Pulmonary artery endothelial cell (primary cell): ENCODE measurements at regions not wholly inside any gene's neighbourhood (a gene's known extent, or its start where the extent isn't known, plus 50 kb on each side); places are given as distances from the start of the nearest gene placed in this dataset.

Source experiments
- DNase-seq: peaks from one replicate; pipeline ENCODE4 v3.0.0-alpha.2; 2011; ENCODE audit warnings: low read depth, low spot score

DNA sequence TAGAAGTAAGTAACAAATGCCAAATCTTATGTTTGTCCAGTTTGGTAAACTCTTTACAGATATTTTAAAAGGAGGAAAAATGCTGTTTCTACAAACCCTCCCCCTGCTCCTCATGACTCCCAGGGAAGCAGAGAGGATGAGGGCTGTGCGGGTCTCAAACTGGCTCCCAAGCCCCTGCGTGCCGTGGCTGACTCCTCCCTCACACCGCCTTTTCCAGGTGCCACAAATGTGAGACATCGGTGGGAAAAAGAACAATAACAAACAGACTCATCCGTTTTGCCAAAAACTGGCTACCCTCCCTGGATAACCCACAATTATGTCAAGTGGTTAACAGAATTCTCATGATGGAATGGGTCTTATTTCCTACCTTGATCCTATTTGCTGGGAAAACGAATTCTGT, 594.6 kb downstream of the PTPRU start:
- no peak for DNase-seq

DNA sequence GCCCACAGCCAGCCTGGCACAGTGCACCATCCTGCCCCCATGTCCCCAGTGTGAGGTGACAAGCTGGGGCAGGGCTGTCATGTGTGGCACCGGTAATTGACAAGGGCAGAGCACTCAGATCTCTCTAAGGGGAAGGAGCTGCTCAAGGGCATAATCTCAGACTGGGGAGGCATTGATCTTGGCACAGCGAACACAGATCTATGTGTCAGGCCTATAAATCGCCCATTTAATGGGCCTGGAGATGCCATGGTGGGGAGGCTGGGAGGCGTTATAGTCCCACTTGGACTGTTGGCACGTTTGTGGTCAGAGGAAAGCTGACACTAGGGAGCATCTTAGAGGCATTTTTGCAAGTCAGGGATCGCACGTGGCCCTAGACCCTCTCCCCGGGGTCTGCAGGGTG, 594.1 kb downstream of the PTPRU start:
- DNase-seq: no peak

DNA sequence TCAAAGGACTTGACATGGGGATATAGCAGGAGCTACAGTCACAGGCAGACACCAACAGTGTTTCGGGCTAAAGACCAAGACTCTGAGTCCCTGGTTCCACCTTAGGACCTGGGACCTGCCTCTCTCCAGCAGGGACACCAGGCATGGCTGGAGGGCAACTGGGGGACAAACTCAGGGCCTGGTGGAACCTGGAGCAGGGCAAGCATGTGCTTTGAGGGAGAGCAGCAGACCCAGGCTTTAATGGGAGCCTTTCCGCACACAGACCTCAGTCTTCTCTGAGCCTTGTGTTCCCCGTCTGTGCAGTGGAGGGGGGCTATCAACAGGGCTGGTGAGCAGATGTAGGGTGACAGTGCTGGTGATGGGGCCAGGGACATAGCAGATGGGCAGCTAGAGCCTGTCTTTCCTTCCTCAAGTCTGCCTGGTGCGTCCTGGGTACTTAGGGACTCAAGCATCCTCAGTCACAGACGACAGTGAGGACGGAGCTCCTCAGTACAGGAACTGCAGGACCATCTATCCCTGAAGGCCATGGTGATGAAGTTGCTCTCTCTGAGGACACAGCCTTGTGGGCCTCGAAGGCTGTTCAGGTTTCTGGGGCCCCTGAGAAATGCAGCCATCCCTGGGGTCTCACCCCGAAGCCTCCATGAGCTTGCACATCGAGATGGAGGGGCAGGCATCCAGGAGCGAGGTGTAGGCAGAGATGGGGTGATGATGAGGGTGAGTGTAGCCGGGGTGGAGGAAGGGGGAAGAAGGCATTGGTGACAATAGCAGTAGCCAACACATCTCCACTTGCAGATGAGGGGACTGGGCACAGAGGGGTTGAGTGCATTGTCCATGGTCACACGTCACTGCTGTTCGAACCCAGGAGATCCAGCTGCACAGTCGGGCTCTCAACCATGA, 593.4 kb downstream of the PTPRU start:
- DNase-seq: no peak

DNA sequence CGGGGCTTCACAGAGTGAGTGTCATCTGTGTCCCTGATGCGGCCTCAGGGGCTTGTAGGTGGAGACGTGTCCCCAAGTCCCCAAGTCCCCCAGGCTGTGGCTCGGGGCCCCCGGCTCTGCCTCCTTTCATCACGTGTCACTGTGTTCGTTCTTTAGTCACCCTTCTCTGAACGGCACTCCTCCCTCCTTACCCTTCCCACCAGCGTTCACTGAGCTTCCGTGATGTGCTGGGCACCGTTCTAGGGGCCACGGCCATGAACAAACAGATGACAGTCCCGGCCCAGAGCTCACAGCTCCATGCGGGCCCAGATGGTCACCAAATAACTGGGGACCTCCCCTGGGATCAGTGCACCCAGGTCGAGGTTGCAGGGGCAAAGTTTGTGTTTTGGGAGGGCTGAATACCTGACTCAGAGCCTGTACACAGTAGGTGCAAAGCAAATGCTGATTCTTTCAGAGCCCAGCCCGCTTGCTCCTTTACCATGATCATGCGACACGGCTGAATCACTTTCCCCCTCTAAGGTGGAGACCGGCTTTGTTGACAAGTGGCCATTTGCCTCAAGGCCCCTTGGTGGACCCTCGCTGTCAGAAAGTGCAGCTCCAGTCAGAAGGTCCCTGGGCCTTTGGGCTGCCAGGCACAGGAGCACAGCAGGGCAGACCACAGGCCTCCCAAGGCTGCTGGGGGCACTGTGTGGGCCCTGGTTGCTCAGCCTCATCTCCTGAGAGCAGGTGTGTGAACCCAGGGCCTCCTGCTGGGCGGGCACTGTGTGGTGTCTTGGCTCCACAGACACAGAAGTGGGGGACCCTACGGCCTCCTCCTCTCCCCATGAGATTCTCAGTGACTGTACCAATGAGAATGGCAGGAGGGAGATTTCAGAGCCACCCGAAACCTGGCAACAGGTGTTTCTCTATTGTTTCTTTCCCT, 592.5 kb downstream of the PTPRU start:
- no peak for DNase-seq

DNA sequence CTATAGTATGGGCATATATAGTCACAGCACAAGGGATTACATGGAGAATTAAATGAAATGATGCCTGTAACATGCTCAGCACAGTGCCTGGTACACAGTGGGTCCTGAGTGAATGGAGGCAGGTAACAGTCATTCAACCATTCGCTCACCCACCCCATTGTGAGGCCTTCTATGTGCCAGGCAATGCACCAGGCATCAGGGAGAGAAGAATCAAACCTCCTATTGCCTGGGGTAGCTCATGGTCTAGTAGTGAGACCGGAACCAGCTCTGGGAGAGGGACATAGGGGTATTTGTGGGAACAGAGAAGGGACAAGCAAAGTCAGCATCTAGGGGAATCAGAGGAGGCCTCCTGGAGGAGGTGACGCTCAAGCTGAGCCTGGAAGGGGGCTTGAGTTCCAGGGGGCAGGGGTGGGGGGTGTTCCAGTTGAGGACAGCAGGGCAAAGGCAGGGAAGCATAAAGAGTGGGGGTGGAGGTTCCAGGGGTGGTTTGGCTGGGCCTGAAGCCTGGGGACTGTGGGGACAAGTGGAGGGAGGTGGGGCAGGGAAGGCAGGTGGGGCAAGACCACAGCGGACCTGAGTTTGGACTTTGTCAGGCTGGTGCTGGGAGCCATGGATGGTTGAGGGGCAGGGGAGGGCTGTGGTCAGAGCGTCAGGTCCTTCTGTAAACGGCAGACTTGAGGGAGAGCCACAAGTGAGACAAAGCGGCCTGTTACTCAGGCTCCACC, 591.6 kb downstream of the PTPRU start:
- DNase-seq: no peak

DNA sequence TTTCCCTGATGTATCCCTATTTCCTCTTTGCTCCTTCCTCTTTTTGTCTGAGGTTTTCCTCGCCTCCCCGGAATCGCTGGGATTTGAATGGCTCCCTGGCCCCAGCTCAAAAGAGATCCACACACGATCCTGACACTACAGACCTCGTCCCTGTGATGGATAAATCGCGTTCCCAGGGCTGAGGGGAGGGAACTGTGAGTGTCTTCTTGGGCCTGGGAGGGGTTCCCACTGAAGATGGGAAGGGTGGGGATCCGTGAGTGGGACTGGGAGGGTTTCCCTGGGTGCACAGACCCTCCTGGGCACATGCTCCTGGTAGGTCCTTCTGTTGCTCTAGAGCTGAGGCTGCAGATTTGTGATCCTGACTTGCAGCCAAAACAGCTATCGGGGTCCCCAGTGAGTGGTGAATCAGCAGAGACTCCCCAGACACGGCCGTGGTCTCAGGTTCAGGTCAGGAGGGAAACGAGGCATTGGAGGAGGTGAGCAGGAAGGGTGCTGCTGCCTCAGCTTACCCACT, 591.0 kb downstream of the PTPRU start:
- DNase-seq: no peak

DNA sequence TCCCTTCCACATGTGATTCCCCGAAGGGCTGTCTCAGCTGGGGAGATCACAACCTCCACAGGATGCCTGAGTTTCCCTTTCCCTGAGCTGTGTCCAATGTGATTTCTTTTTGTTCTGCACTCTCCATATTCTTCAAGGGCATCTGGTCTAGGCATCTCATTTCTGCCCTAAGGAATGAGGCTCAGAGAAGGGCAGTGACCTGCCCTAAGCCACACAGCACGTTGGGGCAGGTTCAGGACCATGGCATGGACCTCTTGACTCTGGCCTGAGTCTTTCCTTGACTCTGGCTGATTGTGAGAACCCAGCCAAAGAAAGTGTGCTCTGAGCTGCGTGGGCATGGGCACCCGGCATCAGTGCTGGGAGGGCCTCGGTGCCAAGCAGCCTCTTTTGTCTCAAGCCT, 590.3 kb downstream of the PTPRU start:
- no peak for DNase-seq

DNA sequence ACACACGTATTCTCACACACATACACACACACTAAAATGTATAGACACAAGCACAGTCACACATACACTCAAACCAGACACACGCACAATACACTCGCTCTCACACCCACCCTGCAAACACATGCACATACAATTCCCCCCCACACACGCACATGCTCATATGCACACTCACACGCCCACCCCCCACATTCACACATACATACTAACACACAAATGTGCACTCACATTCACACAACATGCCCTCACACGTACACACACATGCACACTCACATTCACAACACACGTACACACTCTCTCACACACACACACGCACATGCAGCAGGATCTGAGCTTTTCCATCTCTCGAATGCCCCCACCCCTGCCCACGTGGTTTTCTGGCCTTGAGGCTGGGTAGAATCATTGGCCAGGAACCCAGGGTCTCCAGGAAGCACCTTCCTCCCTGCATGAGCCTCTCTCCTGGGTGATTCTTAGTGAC, 589.7 kb downstream of the PTPRU start:
- DNase-seq: no peak

DNA sequence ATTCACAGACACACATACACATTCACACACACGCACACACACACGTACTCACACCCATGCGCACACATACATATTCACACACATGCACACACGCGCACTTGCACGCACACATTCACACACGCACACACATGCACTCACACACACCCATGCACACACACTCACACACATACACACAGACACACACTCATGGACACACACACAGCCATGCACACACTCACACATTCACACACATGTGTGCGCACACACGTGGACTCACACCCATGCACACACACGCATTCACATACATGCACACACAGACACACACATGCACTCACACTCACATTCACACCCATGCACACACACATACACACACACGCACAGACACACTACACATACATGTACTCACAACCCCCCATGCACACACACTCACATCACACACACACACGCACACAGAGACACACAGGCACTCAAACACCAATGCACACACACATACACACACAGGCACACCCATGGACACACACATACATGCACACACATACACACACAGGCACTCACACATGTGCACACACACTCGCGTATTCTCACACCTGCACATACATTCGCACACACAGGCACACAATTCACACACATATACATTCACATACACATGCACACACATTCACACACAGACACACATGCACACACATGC, 589.1 kb downstream of the PTPRU start:
- DNase-seq: no peak

DNA sequence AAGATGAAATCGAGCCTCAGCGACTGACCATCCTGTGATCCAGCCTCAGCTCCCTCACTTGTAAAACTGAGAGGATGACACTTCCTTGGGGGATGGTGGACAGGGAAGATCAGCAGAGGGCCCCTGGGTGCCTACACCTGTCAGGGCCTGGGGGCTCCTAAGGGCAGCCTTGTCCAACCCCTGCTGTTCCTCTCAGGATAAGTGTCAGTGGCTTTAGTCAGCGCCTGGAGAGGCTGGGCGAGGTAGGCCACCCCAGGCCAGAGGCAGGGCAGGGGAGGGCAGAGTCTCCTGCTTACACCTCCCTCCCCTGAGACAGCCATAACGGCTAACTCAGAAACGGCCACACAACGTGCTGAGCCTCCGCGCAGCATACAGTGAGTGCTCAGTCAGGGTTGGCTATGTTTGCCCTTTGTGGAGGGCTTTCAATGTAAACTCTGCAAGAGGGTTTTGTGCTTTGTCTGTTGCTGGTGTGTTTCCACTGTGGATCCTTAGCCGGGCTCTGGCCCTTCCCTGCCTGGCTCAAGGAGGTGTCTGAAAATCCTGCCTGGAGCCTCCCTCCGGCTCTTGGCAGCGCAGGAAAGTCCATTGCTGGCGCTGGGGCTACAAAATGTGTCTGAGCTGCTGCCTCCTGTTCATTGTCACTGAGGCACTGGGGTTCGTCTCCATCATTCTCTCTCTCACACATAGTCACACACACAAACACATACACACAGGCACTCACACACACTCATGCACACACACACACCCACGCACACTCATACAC, 588.4 kb downstream of the PTPRU start:
- no peak for DNase-seq

DNA sequence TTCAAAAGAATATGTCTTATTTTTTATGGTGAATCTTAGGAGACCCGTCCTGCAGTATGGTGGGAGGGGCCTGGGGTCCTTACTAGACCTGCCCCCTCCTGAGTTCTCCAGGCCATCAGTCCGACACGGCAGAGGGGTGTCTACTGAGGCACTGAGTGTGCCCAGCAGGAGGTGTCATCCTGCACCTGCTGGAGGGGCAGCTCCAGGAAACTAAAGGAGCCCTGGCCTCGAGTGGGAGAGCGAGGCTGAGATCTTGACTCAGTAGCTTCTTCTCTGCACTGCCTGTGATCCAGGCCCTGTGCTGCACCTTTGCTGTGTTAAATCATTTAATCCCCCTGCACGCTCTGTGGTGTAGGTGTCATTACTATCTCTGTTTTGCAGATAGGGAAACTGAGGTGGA, 587.7 kb downstream of the PTPRU start:
- DNase-seq: no peak

DNA sequence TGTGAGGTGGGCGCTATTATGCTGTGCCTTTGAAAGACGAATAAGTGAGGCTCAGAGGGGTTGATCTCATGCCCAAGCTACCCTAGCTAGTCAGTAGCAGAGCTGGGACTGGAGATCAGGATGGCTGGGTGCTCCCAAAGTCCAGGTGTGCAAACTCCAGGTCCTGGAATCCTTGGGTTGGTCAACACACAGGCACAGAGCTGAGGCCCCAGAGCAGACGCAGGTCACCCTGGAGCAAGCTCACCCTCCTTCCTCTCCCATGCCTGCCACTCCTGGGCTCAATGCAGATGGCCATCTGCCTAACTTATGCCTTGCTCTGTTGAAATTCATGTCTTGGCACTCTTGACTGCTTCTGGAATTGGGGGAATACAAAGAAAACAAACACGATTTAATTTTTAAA, 587.2 kb downstream of the PTPRU start:
- DNase-seq: no peak

DNA sequence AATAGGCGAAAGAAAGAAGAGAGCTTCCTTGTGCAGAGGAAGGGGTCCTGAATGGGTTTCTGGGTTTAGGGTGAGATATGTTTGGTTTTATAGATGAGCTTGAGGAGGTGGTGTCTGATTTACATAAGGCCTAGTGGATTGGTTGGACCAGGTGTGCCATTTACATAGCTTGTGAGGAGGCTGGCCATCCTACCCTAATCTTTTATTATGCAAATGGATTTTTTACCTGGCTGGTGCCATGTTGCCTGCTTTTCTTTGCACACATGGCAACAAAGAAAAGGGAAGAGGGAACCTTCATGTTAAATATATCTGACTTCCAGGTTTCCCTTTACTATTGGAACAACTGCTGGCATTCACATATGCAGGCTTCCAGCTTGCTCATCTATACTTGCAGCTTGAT, 585.3 kb downstream of the PTPRU start:
- DNase-seq: no peak

DNA sequence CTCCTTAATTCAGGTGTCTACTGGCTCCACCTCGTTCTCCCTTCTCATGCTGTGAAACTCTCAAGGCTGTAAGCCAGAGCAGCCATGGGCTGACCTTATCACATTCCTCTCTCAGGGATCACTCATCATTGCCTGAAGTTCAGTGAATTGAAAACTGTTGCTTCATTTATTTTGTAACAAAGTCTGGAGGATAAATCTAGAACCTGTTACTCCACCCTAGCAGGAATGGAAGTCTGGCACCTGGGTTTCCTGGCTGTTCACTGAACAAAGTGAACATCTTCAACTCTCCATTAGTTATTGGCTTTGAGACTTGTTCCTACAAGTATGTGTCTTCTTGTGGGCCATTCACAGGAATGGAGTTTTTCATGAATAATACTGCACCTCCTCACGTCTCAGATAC, 584.1 kb downstream of the PTPRU start:
- DNase-seq: no peak

DNA sequence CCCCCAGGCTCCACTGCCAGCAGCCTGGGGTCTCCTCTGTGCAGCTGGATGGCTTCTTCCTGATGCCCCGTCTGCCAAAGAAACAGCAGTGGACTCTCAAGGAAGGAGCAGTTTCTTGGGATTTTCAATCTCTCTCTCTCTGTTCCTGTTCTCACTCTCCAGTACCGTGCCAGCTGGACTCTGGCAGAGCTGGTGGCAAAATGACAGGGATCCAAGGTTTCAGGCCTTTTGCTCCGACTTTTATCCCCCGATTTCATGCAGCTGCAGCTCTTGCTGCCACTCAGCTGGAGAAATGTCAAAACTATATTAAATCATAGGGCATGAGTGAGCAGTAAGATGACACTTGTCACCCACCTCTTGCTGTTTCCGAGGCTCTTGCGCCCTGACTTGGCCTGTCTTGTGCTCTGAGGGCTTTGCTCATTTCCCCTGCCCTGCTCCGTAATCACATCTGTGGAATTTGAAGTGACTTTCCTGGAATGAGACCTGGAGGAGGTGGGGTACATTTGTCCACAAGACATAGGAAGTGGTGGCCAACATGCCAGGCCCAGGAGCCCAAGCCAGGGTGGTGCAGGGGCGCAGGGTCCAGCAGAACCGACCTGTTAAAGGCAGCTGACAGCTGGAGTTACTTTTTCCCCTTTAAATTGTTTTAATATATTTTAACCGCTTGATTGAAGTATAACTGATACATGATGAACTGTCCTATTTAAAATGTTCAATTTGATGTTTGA, 576.2 kb downstream of the PTPRU start:
- no peak for DNase-seq

DNA sequence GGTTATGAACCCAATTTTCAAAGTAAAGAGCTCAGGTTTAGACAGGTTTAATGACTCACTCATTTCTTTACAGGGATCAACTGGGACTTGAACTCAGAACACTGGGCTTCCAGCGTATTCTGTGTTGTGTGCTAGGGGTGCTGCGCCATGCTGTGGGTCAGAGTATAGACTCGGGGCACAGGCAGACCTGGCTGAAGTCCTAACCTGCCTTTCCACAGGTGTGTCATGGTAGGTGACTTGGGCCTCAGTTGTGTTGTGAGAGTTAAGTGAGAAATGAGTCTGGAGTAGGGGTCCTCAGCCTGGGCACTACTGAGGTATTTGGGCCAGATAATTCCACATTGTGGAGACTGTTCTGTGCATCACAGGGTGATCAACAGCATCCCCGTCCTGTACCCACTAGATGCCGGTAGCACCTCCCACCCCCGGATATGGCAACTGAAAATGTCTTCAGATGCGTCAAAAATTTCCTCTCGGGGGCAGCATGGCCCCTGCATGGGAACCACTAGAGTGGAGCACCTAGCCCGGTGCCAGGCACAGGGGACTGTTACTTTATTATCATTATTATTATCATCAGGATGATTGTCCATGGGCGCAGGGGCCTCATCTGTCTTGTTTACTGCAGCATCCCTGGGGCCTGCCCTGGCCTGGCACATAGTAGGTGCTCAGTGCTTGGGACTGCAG, 575.5 kb downstream of the PTPRU start:
- DNase-seq: no peak

DNA sequence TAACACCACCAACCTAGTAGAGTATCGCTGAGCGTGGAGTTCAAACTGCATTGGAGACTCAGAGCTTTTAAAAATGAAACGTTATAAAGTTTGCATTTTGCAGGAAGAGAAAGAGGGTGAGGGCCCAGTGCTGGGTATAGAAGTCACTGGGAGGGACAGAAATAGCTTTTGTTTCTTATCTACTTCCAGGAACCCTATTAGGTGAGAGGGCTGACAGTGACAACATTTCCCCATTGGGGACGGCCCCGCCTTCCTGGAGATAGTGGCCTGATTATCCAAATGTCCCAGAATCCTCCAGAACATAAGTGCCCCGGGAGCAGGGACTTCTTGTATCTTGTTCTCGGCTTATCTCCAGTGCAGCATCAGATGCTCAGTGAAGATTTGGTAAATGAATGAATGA, 574.9 kb downstream of the PTPRU start:
- no peak for DNase-seq

DNA sequence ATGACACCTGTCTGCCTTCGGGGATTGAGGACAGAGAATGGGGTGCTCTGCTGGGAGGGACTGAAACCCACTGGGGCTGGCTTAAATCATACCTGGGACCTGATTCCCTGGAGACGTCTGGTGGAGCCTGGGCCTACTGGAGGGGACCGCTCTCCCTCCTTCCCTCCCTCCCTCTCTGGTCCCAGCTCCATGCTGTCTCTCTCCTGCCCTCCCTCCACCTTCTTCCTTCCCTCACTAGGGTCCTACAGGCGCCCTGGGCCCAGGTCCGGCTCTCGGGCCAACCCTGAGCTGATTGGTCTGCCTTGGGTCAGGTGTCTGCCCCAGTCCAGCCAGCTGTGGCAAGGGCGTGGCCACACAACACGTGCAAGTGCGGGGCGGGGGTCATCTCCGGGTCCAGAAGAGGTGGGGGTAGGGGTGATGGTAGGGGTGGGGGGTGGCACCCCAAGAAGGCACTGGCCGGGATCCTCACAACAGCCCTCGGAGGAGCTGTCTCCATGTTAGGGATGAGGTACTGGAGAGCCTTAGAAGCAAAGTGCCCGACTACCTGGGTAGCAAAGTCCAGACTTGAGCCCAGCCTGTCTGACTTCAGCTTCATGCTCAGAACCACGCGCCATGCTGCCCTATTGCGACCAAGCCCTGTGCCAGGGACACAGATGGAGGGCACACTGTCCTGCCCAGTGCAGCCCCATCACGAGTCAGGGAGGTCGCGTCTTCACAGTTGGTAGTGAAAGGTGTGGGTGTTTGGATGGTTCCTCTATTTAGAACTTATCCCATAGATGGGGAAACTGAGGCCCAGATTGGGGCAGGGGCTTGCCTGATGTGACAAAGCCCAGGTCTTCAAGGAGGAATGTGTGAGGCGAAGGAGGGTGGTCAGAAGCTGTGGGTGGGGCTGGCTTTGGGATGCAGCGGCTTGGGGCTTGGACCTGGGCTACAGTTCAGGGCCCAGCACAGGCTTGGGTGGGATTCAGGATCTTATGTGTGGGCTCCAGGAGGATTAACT, 574.1 kb downstream of the PTPRU start:
- DNase-seq: no peak
